Stimulated activated naive CD4-positive, alpha-beta T cell treated with Interleukin-2 at 50 U/mL for 16 hours (primary cell): ENCODE measurements at regions not wholly inside any gene's neighbourhood (a gene's known extent, or its start where the extent isn't known, plus 50 kb on each side); places are given as distances from the start of the nearest gene placed in this dataset.
A peak's percentile ranks its signal among the peaks of the same experiment; 100 is the strongest.
"Not testable (repeated sequence)": the region's sequence is repeated elsewhere in the genome, so short reads cannot be mapped to it uniquely, and the experiment has no call there.

ENCODE experiments used
- DNase-seq: peaks from one replicate; lab custom pipeline; 2025; lab: John Stamatoyannopoulos, UW

DNA sequence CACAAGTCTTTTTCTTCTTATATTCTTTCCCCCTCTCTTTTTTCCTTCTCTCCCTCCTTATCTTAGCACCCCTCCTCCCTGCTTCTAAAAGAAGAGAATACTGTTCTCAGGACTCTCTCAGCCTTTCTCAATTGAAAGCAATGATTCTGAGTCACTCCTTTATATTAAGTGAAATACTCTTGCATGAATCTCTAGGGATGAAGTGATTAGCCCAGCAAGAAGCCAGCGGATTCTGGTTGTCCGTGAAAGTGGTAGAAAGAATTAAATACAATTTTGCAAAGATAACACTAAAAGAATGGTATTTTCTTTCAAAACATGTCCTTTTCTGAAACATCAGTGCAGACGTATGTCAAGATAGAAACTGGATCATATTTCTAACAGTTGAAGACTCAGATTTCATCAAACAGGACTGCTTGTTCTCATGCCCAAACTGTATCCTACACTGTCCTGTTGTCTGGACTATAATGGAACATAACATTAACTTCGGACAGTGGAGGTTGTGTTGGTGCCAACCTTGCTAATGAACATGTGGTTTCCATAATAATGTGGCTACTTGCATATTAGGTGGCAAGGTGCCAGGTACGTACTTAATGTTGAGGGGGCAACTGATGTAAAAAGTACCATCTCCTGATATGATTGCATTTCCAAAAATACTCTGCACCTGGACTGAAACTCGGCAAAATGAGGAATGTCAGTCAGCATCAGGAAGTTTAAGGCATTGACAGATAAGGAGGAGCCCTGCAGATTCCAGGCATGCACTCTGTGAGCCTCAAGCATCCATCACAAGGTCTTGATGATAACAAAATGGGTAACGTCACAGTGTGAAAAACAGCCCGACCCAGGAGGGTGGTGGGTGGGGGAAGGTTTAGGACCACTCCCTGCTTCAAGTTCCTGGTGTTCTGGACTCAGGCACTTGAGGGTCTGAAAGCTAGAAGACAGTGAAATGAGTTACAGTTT, 357.2 kb downstream of the DLEU7 start:
- DNase-seq: no peak

DNA sequence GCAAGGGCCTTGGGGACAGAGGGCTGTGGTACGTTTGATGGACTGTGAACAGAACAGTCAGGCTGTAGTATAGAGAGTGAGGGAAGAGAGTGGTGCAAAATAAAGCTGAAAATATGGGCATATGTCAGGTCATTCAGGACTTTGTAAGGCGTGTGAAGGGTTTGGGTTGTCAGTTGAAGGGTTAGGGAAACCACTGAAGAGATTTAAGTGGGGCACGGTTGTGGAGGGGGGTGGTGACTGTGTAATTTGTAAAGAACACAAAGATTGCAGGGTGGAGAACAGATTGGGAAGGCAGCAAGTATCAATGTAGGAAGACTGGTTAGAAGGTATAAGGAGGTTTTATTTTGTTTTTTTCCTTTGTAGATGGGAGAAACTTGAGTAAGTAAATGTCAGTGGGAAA, 349.8 kb downstream of the DLEU7 start:
- DNase-seq: no peak

DNA sequence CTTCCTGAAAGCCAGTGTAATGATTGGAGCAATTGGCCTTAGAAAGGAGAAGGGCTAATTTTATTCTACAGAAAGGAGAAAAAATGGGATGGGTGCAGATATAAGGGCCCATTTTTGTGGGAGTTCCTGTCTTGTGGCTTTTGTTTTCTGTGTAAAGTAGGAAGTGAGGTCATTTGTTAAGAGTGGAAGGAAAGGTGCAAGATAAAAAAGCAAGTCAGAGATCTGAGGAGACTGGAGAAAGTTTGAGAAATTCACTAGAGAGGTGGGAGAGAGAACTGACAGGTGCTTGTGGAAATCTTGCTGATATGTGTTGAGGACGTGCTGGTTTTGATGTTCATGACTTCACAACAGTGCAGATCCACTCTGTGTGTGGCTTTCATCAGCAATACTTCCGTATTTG, 349.4 kb downstream of the DLEU7 start:
- DNase-seq: no peak

DNA sequence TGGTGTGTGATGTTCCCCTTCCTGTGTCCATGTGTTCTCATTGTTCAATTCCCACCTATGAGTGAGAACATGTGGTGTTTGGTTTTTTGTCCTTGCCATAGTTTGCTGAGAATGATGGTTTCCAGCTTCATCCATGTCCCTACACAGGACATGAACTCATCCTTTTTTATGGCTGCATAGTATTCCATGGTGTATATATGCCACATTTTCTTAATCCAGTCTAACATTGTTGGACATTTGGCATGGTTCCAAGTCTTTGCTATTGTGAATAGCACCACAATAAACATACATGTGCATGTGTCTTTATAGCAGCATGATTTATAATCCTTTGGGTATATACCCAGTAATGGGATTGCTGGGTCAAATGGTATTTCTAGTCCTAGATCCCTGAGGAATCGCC, 340.3 kb downstream of the DLEU7 start:
- DNase-seq: not testable (repeated sequence)

DNA sequence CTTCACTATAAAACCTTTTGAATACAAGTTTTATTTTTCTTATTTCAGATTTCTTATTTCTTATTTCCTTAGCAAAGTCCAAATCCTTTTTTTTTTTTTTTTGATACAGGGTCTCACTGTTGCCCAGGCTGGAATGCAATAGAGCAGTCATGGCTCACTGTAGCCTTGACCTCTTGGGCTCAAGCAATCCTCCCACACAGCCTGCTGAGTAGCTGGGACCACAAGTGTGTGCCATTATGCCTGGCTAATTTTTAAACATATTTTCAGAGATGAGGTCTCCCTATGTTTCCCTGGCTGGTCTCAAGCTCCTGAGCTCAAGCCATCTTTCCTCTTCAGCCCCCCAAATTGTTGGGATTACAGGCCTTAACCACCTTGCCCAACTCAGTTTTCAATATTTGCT, 334.3 kb downstream of the DLEU7 start:
- no peak for DNase-seq

DNA sequence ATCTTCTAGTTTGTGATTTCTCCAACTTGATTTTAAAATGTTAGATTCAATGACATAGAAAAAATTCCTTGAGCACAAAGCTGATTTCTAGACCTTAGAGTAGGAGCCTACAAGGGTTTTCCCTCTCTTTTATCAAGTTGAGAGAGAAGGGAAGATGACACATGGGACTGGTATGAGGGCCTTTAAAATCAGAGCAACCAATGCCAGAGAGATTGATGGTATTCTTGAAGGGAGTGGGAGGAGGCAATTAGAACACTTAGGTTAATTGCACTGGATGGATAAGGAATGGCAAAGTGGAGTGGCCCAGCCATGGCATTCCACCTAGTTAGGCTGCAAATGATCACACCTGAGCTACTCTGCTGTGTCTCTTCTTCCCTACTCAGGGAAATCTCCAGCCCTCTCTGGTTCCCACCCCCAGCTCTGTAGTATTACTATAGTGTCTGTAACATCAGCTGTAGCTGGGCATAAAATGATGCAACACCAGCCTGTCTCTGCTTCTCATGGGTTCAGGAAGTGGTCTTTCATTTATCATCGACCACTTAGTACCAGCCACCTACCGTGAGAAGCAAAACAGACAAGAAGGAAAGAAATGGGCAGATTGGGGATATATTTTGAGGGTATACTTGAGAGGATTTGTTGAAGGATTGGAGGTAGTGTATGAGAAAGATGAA, 333.6 kb downstream of the DLEU7 start:
- no peak for DNase-seq

DNA sequence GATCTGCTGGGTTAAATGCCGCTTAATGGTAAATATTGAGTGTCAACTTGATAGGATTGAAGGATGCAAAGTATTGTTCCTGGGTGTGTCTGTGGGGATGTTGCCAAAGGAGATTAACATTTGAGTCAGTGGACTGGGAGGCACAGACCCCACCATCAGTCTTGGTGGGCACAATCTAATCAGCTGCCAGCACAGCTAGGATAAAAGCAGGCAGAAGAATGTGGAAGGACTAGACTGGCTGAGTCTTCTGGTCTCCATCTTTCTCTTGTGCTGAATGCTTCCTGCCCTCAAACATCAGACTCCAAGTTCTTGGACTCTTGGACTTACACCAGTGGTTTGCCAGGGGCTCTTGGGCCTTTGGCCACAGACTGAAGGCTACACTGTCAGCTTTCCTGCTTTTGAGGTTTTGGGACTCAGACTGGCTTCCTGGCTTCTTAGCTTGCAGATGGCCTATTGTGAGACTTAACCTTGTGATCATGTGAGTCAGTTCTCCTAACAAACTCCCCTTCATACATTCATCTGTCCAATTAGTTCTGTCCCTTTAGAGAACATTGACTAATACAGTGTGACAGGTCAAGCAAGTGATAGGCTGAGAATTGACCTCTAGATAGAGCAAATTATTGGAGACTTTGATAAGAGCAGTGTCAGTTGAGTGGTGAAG, 332.5 kb downstream of the DLEU7 start:
- not testable (repeated sequence) for DNase-seq

DNA sequence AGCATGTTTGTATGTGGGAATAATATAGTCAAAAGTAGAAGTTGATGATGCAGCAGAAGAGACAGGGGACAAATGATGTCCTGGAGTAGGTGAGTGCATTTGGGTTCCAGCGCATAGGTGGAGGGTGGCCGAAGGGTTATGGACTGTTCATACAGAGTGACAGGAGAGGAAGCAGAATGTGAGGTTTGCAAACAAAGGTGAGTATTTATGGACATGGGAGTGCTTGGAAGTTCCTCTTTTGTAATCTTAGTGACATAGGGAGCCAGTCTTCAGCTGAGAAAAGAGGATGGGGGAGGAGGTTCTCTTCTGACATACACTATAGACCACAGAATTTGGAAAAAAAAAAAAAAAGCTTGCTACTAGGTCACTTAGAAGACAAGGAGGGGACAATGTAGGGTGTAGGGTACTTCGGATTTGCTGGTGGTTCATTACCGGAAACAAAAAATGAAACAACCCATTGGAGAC, 331.6 kb downstream of the DLEU7 start:
- DNase-seq: no peak

DNA sequence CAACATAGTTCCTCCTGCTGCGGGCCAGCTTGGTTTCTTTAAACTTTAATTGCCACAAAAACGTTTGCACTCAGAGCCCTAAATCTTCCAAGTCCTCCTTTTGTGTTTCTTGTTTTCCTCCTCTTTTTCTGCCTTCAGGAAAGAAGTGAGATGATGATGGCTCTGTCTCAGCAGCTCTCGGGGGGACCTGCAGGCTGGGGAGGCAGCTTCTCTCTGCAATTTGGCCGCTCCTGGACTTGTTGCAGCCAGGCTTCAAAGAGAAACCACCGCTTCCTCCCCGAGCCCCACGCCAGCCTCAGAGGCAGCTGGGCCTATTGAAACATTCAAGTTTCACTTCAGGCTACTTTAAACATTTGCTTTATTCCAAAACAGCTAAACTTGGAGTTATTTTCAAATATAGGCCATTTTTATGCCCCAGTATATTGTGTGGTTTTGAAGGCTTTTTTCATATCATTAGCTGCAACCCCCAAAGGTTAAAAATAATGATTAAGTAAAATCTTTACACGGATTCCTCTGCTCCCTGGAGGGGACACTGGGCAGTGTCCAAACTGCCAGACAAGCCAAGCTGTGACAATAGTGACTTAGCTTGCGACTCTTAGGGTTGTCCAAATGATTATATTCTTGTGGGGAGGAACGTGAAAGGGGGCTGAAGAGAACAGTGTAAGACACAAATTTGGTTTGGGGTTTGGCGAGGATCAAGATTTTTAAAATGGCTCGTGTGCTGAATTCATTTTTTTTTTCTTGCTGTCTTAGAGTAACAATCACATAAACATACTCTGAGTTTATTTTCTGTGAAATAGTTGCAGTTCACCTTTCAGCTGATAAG, 330.8 kb downstream of the DLEU7 start:
- peak; percentile 3 for DNase-seq

DNA sequence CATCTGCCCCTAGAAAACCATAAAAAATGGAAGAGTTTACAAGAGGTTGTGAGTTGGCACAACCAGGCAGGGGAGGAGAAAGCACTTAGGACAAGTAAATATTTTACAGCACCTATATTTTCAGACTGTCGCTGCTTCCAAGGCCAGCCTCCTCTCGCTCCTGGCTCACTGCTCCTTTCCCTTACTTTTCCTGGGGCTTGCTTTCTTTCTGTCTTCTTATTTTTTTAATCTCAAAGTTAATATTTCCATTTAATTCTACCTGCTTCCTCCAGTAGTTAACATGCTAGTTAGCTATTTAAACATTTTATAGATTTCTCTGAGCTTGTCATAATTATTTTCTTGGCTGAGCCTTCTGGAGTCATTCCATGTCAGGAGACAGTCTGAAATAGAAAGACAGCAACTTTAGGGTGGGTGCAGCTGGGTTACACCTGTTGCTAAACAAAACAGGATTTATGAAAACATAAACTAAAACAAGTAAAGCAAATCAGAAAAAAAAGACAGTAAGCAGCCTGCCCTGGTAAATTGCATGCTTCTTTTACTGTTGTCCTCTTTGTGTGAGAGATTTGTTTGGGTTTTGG, 330.1 kb downstream of the DLEU7 start:
- no peak for DNase-seq

DNA sequence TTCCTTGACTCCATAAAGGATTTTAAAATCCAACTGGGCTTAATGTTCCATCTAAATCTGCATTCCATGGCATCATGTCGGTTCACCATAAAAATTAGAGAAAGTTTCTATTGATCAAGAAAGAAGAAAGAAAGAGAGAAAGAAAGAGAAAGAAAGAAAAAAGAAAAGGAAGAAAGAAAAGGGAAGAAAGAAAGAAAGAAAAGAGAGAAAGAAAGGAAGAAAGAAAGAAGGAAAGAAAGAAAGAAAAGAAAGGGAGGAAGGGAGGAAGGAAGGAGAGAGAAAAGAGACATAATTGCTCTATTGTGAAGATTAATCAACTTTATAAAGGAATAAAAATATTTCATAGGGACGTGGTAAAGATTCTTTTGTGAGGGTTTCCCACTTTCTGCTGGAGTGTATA, 329.2 kb downstream of the DLEU7 start:
- DNase-seq: no peak

DNA sequence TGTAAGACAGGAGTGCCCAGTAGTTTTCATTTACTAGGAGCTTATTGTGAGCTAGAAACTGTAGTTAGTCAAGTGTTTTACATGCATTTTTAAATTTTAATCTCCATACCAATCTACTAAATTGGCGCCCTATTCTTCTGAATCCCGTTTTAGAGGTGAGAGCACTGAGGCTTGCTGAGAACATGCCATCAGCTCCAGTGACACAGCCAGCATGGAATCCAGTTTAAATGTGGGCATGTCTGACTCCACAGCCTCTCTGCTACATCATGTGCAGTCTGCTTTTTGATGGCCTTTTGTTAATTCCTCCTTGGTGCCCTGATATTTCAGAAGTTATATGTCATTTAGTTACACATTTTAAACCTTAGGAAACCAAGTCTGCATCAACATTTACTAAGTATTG, 325.4 kb downstream of the DLEU7 start:
- DNase-seq: no peak

DNA sequence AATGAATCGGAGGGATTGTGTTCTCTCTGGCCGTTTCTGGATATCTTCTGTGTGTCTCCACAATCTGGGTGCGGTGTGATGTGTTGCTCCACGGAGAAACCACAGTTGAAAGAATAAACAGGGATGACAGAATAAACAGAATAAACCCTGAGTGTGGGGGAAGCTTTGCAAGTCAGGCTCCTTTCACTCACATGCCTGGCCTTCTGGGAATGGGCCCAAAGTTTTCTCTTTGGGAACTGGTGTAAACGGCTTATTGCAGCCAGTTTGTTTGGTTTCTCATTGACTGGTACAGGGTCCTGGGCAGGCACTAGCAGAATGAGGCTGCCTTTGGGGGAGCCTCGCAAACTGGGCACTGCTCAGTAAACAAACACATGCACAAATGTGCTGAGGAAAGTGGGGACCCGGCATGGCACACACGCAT, 324.7 kb downstream of the DLEU7 start:
- no peak for DNase-seq

DNA sequence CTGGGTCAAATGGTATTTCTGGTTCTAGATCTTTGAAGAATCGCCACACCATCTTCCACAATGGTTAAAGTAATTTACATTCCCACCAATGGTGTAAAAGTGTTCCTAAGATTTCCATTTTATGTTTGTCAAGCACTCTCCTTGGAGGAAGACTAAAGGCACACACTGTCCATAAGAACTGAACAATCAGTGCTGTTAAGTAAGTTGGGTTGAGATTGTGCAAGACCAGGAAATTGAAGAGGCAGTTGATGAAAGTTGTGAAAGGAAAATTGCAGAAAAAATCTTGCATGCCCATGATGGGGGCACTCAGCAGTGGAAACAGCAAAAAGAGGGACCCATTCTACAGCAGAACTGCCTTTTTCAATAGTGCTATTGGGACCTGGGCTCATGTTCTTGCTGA, 323.6 kb downstream of the DLEU7 start:
- no peak for DNase-seq

DNA sequence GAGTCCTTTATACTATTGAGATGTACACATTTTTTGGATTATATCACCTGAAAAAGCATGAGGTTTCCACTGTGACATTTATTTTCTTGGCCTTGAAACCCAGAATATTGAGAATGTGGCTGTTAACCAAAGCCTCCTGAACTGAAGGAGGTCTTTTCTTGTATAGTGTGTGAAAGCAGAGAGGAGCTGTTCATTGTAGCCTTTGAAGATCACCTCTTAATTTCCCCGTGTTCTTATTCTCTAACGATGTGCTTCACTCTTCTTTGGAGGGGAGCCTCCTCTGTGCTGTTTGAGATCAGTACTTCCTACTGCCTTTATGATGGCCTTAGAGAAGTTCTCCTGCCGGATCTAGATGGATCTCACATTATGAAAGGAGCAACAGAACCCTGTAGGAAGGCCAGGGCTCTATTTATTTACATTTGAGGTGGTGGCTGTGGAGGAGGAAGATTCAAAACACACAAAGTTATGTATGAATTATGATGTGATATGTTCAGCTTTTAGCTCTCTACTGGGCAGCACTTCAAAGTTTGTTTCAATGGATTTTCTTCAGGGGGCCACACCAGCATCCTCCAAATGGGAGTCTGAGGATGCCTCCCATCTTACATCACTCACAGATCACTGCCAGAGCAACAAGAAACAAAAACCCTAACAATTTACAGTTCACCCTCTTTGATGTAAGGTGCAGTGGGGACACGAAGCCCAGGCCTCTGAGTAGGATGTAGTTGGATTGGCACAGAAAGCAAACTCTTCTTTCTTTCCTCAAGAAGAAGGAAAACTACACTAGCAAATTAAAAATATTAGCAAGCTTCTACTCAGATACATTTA, 322.3 kb downstream of the DLEU7 start:
- no peak for DNase-seq

DNA sequence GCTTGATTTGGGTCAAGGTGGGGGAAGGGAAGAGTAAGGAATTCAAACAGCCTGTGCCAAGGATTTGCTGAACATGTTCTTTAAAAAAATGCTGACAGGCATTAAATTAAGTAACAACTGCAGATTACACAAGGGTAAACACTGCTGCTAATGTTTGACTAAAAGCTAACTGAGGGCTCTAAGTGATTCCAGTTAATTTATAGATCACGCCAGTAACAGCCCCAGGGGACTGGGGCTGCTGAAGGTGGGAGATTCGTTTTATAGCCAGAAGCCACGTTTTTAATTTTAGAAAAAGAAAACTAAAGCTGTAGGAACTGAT, 321.7 kb downstream of the DLEU7 start:
- DNase-seq: no peak

DNA sequence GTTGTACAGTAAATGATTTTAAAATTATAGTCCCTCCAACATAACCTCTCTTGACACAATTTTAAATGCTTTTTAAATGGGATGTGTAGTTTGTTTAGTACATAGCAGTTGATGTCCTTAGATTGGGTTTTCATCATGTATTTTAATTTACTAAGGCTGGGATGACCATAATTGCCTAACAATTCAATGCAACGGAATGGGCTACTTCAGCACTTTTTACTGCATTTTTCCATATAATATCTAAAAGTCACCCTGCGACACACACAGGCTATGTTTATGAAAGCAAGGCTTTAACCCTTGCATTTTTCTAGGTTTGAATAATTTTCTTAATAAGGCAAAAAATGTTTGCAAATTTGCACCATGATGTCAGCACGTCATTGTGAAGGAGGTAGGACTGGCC, 321.0 kb downstream of the DLEU7 start:
- DNase-seq: no peak

DNA sequence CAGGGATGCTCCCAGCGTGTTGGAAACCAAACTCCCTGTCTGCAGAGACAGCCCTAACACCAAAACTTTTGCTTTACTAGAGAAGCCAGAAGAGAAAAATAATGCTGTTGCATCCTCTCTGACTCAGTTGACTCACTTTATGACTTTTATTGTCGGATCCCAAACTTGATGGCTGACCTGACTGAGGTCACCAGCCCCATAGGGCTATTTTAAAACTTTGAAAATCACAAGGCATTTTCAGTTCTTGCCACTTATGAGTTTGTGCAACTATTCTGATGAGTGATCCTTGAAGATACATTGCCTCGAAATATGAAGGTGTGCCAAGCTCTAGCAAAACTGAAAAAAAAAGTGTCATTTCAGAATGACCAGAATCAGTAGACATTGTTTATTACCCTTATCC, 320.2 kb downstream of the DLEU7 start:
- no peak for DNase-seq

DNA sequence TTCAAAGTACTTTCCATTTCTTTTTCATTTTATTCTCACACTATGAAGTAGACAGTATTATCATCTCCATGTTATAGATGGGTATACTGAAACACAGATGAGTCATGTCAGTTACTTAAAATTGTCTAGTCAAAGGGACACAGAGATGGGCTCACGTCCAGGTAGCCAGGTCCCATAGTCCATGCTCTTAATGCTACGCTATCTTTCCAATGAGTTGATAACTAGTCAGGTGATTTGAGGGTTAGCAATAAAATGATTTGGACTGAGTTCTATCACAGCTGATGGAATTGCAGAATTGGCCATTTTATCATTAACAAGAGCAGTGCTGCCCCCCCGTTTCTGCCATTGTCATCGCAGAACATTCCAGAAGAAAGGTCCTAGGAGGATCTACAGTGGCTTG, 318.9 kb downstream of the DLEU7 start:
- no peak for DNase-seq

DNA sequence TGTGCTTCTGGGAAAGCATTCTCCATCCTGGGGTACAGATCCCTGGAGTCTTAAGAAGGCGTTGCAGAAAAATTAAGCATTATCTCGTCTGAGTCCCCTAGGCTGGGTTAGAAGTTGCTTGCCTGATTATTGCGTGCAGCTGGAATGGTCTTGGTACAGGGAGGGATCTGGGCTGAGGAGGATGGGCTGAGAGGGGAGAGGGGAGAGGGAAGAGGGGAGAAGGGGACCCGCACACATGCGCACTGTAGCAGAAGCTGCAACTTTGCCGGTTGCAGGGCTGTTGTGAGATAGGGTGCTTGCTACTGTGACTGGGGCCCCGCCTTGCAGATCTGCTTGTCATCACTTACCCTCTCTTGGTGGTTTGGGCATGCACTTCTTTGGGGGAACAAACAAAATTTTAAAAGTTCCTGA, 316.8 kb downstream of the DLEU7 start:
- no peak for DNase-seq

DNA sequence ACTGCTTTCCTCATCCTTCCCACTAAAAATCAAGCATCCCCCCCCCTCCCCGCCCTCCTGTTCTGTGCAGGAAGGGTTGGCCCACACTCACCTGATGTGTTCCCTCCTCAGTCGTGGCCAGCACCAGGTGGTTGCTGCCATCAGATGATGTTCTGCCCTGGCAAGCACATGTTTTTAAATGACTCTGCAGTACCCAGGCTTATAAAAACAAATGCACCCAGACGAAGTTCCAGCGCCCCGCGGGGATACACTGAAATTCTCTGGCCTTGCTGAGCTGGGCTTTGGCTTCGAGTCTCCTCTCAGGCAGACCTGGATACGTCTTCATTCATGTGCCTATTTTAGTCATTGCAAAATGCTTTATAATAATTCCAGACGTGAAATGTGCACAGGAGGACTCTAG, 316.3 kb downstream of the DLEU7 start:
- no peak for DNase-seq
